Heart left ventricle (tissue), 16 donors: ENCODE measurements at regions not wholly inside any gene's neighbourhood (a gene's known extent, or its start where the extent isn't known, plus 50 kb on each side); places are given as distances from the start of the nearest gene placed in this dataset.

Experiments
- ATAC-seq, 4 donors: fragments of 200-7000 bp; cut with Tn5 transposase; one replicate each; pipeline ENCODE4 v1.9.1; 2020 to 2022; ENCODE audit warnings: moderate library complexity in 4 of 4, mild to moderate bottlenecking in 3 of 4, moderate number of reproducible peaks in 1 of 4
- DNase-seq, 5 donors: peaks; one replicate each; pipeline ENCODE4 v3.0.0-alpha.2; 2020
- H3K27ac ChIP-seq, 12 donors: fragments of 200-600 bp; sonication (generic) in 4 of 12; one replicate each; pipeline versions ENCODE4 v1.5.0 to v1.8.0; 2016 to 2022; ENCODE audit warnings: mild to moderate bottlenecking in 2 of 12
- H3K27me3 ChIP-seq, 9 donors: fragments of 200-600 bp; sonication (generic) in 2 of 9; one replicate each; pipeline versions ENCODE4 v1.5.1 to v1.8.0; 2016 to 2022; ENCODE audit warnings: mild to moderate bottlenecking in 3 of 9
- H3K36me3 ChIP-seq, 9 donors: fragments of 200-600 bp; sonication (generic) in 2 of 9; one replicate each; pipeline versions ENCODE4 v1.5.0 to v1.8.0; 2018 to 2022; ENCODE audit warnings: mild to moderate bottlenecking in 2 of 9
- H3K4me1 ChIP-seq, 12 donors: fragments of 200-600 bp; sonication (generic) in 4 of 12; one replicate each; pipeline versions ENCODE4 v1.5.0 to v1.8.0; 2016 to 2022; ENCODE audit warnings: mild to moderate bottlenecking in 3 of 12
- H3K4me3 ChIP-seq, 12 donors: fragments of 200-600 bp; sonication (generic) in 4 of 12; one replicate each; pipeline versions ENCODE4 v1.5.0 to v1.8.0; 2017 to 2022; ENCODE audit warnings: mild to moderate bottlenecking in 9 of 12, moderate library complexity in 4 of 12
- H3K9me3 ChIP-seq, 12 donors: fragments of 200-600 bp; sonication (generic) in 4 of 12; one replicate each; pipeline versions ENCODE4 v1.5.0 to v1.8.0; 2016 to 2022; ENCODE audit warnings: mild to moderate bottlenecking in 1 of 12
- CTCF ChIP-seq, 12 donors: fragments of 200-600 bp; sonication (generic) in 4 of 12; IDR thresholded peaks; one replicate each; pipeline versions ENCODE4 v1.5.0 to v1.8.0; 2018 to 2022; ENCODE audit warnings: antibody characterized with exemption in 12 of 12, mild to moderate bottlenecking in 5 of 12
- POLR2A ChIP-seq, 2 donors: fragments of 450-650 bp; IDR thresholded peaks; one replicate each; pipeline ENCODE4 v1.6.1; 2017; ENCODE audit warnings: antibody characterized with exemption in 2 of 2, mild to moderate bottlenecking in 2 of 2, moderate library complexity in 2 of 2
- WGBS, 4 donors: extraction: QIAGEN DNeasy Blood & Tissue Kit in 2 of 4; methylation state at CpG; one replicate each; pipeline versions ENCODE4 v1.1.5 to v1.1.7; 2013 to 2018; 5-methylcytosine and 5-hydroxymethylcytosine counted together
- intact Hi-C, 10 donors: fragments of 100-400 bp; cut with DNase I; formaldehyde crosslinking; loops; one replicate each; pipeline versions ENCODE4 v1.11.1 to v1.14.2; 2022
- donor health status: ischemic (EF 13 %, LVEDD 7.1; RV severe dilation, severe dysfunction).
- donor health status: healthy with polysubstance abuse.
- donor health status: DM: no; HTN: yes; CAD: no.
- donor health status: DM: no; HTN: no; CAD: no.
- donor health status: ischemic (EF 25% LVEDD 6.9; RV normal size, moderate dysfunction).
- donor health status: ischemic (EF 25% LVEDD 5.7; RV mildly dilated, moderate dysfunction).
- donor health status: healthy.
- donor health status: DM: yes; HTN: yes; CAD: no.
- donor health status: ischemic (EF 35%, LVEDD 5.7; RV mildly dilated, moderate dysfunction).
- donor health status: nonischemic (EF 11% LVEDD 7.7; RV severe dilation, severe dysfunction).
- donor health status: DM: yes; HTN: yes; CAD: no.
- donor health status: PGD.
- donor health status: ischemic (EF 29% LVEDD 5.4; RV normal size, mild dysfunction).
- donor health status: nonischemic (EF 23%, LVEDD 6.1; RV moderate dilation, normal function).

GRCh38 chr12:28068467-28068866 is 95.9 kb upstream of the PTHLH start:
- no peaks in the 10 kb centered on the region for H3K27me3 ChIP-seq
- intact Hi-C loops: no loop called here

GRCh38 chr12:28079539-28079938 is 107.0 kb upstream of the PTHLH start:
- H3K27me3 ChIP-seq: no peaks in the 10 kb centered on the region
- no peaks in the 10 kb centered on the region for H3K4me1 ChIP-seq
- TF ChIP-seq CTCF (IDR thresholded peaks at IDR 0.05): no peak
- TF ChIP-seq POLR2A (IDR thresholded peaks at IDR 0.05): no peak

More at GRCh38 chr12:28068467-28068866, 95.9 kb upstream of the PTHLH start:
- ATAC-seq (no peak), DNase-seq (no peak)
- TF ChIP-seq POLR2A (IDR thresholded peaks at IDR 0.05) (no peak), CTCF (IDR thresholded peaks at IDR 0.05) (no peak)
- Histone ChIP-seq H3K4me3 (no peak overlapping the region), H3K36me3 (no peaks in the 10 kb centered on the region), H3K27ac (no peak overlapping the region), H3K4me1 (peaks cover 0 to 4% (median 0%) of the 10 kb centered on the region in 12 donors), H3K9me3 (peaks cover 0 to 24% (median 8%) of the 10 kb centered on the region in 12 donors)

GRCh38 chr12:28082096-28082495 is 108.2 kb upstream of the CCDC91 start:
- no peak for ATAC-seq
- no peak overlapping the region for H3K27ac ChIP-seq
- no peaks in the 10 kb centered on the region for H3K36me3 ChIP-seq
- intact Hi-C loops: no loop called here
- H3K4me3 ChIP-seq: no peak overlapping the region
- DNase-seq: no peak
- TF ChIP-seq CTCF (IDR thresholded peaks at IDR 0.05): no peak
- no peak for TF ChIP-seq POLR2A (IDR thresholded peaks at IDR 0.05)
- H3K4me1 ChIP-seq: peaks cover 0 to 3% (median 0%) of the 10 kb centered on the region in 12 donors
- H3K9me3 ChIP-seq: peaks cover 0 to 6% (median 0%) of the 10 kb centered on the region in 12 donors
- H3K27me3 ChIP-seq: no peaks in the 10 kb centered on the region
- WGBS, 4 donors: 34 to 54% (median 50%) methylated on average over 1 of the region's 1 CpG

More at GRCh38 chr12:28079539-28079938, 107.0 kb upstream of the PTHLH start:
- H3K4me3 ChIP-seq: no peak overlapping the region
- DNase-seq: no peak
- no peak for ATAC-seq
- H3K36me3 ChIP-seq: no peaks in the 10 kb centered on the region
- intact Hi-C loops: no loop called here
- H3K9me3 ChIP-seq: peaks cover 0 to 29% (median 0%) of the 10 kb centered on the region in 12 donors
- no peak overlapping the region for H3K27ac ChIP-seq

DNA sequence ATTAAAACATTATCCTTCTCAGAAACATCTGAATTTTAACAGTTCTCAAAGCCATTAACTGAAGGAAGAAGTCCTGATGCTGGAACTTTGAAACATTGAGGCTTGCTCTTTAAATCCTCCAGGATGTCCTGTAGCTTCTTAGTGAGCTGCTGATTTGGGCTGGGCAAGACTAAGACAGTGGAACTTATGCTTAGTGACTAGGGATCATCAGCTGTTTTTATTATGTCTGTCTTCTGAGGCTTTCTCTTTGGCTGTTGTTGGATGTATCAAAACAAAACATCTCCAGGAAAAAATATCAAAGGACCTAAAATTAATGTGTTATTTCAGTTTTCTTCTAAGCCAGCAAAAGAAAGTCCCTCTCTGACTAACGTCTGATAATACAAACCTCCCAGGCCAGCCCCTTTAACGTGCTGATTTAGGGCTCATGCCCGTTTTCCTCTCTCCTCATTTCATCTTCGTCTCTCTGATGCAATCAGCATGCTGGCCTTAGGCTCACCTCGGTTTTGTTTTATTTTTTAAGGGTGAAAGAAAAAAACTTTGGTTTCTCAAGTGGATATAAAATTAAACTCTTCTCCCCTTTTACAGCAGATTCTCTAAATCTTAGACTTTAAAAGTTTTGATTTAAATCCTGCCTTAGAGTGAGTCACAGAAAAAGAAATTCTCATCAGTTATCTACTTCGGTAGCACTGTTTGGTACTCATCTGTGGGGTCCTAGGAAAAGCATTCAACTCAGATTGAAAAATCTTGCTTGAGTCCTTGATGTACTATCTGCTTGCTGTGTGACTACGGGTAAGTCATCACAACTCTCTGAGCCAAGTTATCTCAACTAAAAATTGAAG is 106.2 kb upstream of the CCDC91 start:
- no peak overlapping the region for H3K4me3 ChIP-seq
- TF ChIP-seq POLR2A (IDR thresholded peaks at IDR 0.05) (no peak), CTCF (IDR thresholded peaks at IDR 0.05) (no peak)
- peaks cover 0 to 6% (median 3%) of the 10 kb centered on the region in 12 donors for H3K4me1 ChIP-seq
- H3K9me3 ChIP-seq: no peaks in the 10 kb centered on the region
- ATAC-seq (no peak), DNase-seq (no peak)
- 62 to 66% (median 63%) methylated on average over 7 of the region's 7 CpGs for WGBS, 4 donors
- no peaks in the 10 kb centered on the region for H3K36me3 ChIP-seq
- H3K27ac ChIP-seq: no peak overlapping the region
- intact Hi-C loops: no loop called here
- no peaks in the 10 kb centered on the region for H3K27me3 ChIP-seq
